Body of pancreas (tissue), 4 donors: ENCODE measurements at regions not wholly inside any gene's neighbourhood (a gene's known extent, or its start where the extent isn't known, plus 50 kb on each side); places are given as distances from the start of the nearest gene placed in this dataset.

Experiments used
- CTCF ChIP-seq, 7 experiments: fragments of 450-650 bp in 4 of 7; fragments of 200-600 bp in 3 of 7; sonication (generic) in 3 of 7; IDR thresholded peaks; one replicate each; pipeline ENCODE4 v1.5.1; 2016 to 2019; ENCODE audit warnings: antibody characterized with exemption in 7 of 7
- POLR2A ChIP-seq, 3 donors: fragments of 450-650 bp; IDR thresholded peaks; one replicate each; pipeline ENCODE4 v1.6.1; 2016; ENCODE audit warnings: antibody characterized with exemption in 3 of 3, mild to moderate bottlenecking in 2 of 3

- no peak for TF ChIP-seq CTCF (IDR thresholded peaks at IDR 0.05)
- no peak for TF ChIP-seq POLR2A (IDR thresholded peaks at IDR 0.05)
Measured at GRCh38 chr19:34590228-34590627, 86.7 kb downstream of the SCGB2B2 start.
